ENCODE measurements at regions not wholly inside any gene's neighbourhood (a gene's known extent, or its start where the extent isn't known, plus 50 kb on each side); places are given as distances from the start of the nearest gene placed in this dataset.

DNA sequence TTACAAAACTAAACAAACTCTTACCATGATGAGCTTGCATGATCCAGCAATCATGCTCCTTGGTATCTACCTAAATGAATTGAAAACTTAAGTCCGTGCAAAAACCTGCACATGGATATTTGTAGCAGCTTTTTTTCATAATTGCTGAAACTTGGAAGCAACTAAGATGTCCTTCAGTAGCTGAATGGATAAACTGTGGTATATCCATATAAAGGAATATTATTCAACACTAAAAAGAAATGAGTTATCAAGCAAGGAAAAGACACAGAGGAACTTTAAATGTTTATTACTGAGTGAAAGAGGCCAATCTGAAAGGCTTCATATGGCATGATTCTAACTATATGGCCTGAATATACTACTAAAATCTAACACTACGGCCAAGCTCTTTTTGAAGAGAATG lies 139.1 kb upstream of the ZNF608 start:
- no peaks in the 10 kb centered on the region for H3K27me3 ChIP-seq (ENCODE audit: insufficient read depth, low read length)
- no peak overlapping the region for H2BK5ac ChIP-seq (ENCODE audit: low read depth, low read length, poor library complexity)
- no peak overlapping the region for H3K4me2 ChIP-seq (ENCODE audit: low read length)
- H3K4me3 ChIP-seq (ENCODE audit: low read depth, low read length), result no peak overlapping the region
- no peak overlapping the region for H3K18ac ChIP-seq (ENCODE audit: low read length)
- H4K12ac ChIP-seq (ENCODE audit: low read depth, low read length), result no peak overlapping the region
- no peaks in the 10 kb centered on the region for H3K79me2 ChIP-seq (ENCODE audit: control insufficient read depth, insufficient read depth, low read length, poor library complexity)
- no peak overlapping the region for H2AK5ac ChIP-seq (ENCODE audit: low read length)
- no peak overlapping the region for H3K14ac ChIP-seq (ENCODE audit: low read length)
- H2BK120ac ChIP-seq (ENCODE audit: insufficient read depth, low read length, poor library complexity), result no peak overlapping the region
- no peak overlapping the region for H3K4ac ChIP-seq (ENCODE audit: low read depth, low read length)
- H3K79me1 ChIP-seq (ENCODE audit: low read length), result no peaks in the 10 kb centered on the region
- H3K27ac ChIP-seq (ENCODE audit: low read depth, low read length), result no peak overlapping the region
- WGBS (ENCODE audit: extremely low coverage, insufficient coverage, insufficient read length), result no CpG with 5 or more reads among the region's 2 CpGs
- no peaks in the 10 kb centered on the region for H3K9me3 ChIP-seq (ENCODE audit: insufficient read depth, low read depth, low read length)
- H3K4me1 ChIP-seq (ENCODE audit: control insufficient read depth in 1 of 2, insufficient read depth in 2 of 2, low read length in 2 of 2), result peaks cover 0 to 6% of the 10 kb centered on the region in 2 experiments
- no peak overlapping the region for H4K91ac ChIP-seq (ENCODE audit: low read depth, low read length)
- H3K36me3 ChIP-seq (ENCODE audit: control insufficient read depth in 1 of 2, insufficient read depth in 2 of 2, low read length in 2 of 2), result no peaks in the 10 kb centered on the region
- DNase-seq, result no peak
- no peak overlapping the region for H3K23ac ChIP-seq (ENCODE audit: low read length)
- H2BK12ac ChIP-seq (ENCODE audit: low read length), result no peak overlapping the region
- no peak overlapping the region for H3K9ac ChIP-seq (ENCODE audit: low read length)
- H4K8ac ChIP-seq (ENCODE audit: low read depth, low read length), result no peak overlapping the region
- no peak overlapping the region for H2AFZ ChIP-seq (ENCODE audit: insufficient read depth, low read length, poor library complexity)

DNA sequence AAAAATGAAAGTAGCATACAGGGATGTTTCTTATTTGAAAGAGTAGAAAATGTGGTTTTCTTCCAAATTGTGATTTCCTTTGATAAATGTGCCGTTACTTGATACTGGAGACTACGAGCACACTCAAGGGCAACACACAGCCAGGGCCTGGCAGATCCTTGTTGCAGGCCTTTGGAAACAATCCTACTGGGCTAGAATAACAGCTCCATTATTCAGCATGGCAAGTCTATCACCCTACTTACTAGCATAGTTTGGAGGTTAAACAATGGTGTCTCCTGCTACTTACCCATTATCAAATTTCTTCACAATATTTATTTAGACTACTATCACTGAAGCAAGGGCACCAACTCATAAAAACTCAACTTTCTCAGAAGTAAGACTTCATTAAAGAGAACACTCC lies 140.8 kb upstream of the ZNF608 start:
- no peak for DNase-seq
- no peak overlapping the region for H3K14ac ChIP-seq (ENCODE audit: low read length)
- no peak overlapping the region for H3K27ac ChIP-seq (ENCODE audit: low read depth, low read length)
- no peak overlapping the region for H3K23ac ChIP-seq (ENCODE audit: low read length)
- H3K9me3 ChIP-seq (ENCODE audit: insufficient read depth, low read depth, low read length), result no peaks in the 10 kb centered on the region
- WGBS (ENCODE audit: extremely low coverage, insufficient coverage, insufficient read length), result no CpG with 5 or more reads among the region's 2 CpGs
- no peaks in the 10 kb centered on the region for H3K79me1 ChIP-seq (ENCODE audit: low read length)
- H3K36me3 ChIP-seq (ENCODE audit: control insufficient read depth in 1 of 2, insufficient read depth in 2 of 2, low read length in 2 of 2), result no peaks in the 10 kb centered on the region
- H3K4me2 ChIP-seq (ENCODE audit: low read length), result no peak overlapping the region
- no peak overlapping the region for H3K18ac ChIP-seq (ENCODE audit: low read length)
- H2BK12ac ChIP-seq (ENCODE audit: low read length), result no peak overlapping the region
- no peak overlapping the region for H4K12ac ChIP-seq (ENCODE audit: low read depth, low read length)
- H4K91ac ChIP-seq (ENCODE audit: low read depth, low read length), result no peak overlapping the region
- no peak overlapping the region for H2AK5ac ChIP-seq (ENCODE audit: low read length)
- no peak overlapping the region for H4K8ac ChIP-seq (ENCODE audit: low read depth, low read length)
- H3K4me1 ChIP-seq (ENCODE audit: control insufficient read depth in 1 of 2, insufficient read depth in 2 of 2, low read length in 2 of 2), result peaks cover 0 to 6% of the 10 kb centered on the region in 2 experiments
- no peak overlapping the region for H2BK120ac ChIP-seq (ENCODE audit: insufficient read depth, low read length, poor library complexity)
- H3K79me2 ChIP-seq (ENCODE audit: control insufficient read depth, insufficient read depth, low read length, poor library complexity), result no peaks in the 10 kb centered on the region
- H2BK5ac ChIP-seq (ENCODE audit: low read depth, low read length, poor library complexity), result no peak overlapping the region
- no peaks in the 10 kb centered on the region for H3K27me3 ChIP-seq (ENCODE audit: insufficient read depth, low read length)
- H3K4ac ChIP-seq (ENCODE audit: low read depth, low read length), result no peak overlapping the region
- no peak overlapping the region for H2AFZ ChIP-seq (ENCODE audit: insufficient read depth, low read length, poor library complexity)
- no peak overlapping the region for H3K4me3 ChIP-seq (ENCODE audit: low read depth, low read length)
- H3K9ac ChIP-seq (ENCODE audit: low read length), result no peak overlapping the region

GRCh38 chr5:124888050-124888506 lies 141.6 kb upstream of the ZNF608 start:
- H4K12ac ChIP-seq (ENCODE audit: low read depth, low read length), result no peak overlapping the region
- no peak overlapping the region for H4K8ac ChIP-seq (ENCODE audit: low read depth, low read length)
- H2AFZ ChIP-seq (ENCODE audit: insufficient read depth, low read length, poor library complexity), result no peak overlapping the region
- H3K9ac ChIP-seq (ENCODE audit: low read length), result no peak overlapping the region
- WGBS (ENCODE audit: extremely low coverage, insufficient coverage, insufficient read length), result no CpG with 5 or more reads among the region's 6 CpGs
- no peak overlapping the region for H3K27ac ChIP-seq (ENCODE audit: low read depth, low read length)
- no peak overlapping the region for H3K18ac ChIP-seq (ENCODE audit: low read length)
- no peaks in the 10 kb centered on the region for H3K79me1 ChIP-seq (ENCODE audit: low read length)
- no peak overlapping the region for H2BK120ac ChIP-seq (ENCODE audit: insufficient read depth, low read length, poor library complexity)
- H3K27me3 ChIP-seq (ENCODE audit: insufficient read depth, low read length), result no peaks in the 10 kb centered on the region
- no peak overlapping the region for H3K23ac ChIP-seq (ENCODE audit: low read length)
- H3K4me2 ChIP-seq (ENCODE audit: low read length), result no peak overlapping the region
- no peak overlapping the region for H3K14ac ChIP-seq (ENCODE audit: low read length)
- no peak overlapping the region for H3K4me3 ChIP-seq (ENCODE audit: low read depth, low read length)
- no peak overlapping the region for H2BK12ac ChIP-seq (ENCODE audit: low read length)
- peaks cover under 1% of the 10 kb centered on the region for H3K9me3 ChIP-seq (ENCODE audit: insufficient read depth, low read depth, low read length)
- no peaks in the 10 kb centered on the region for H3K36me3 ChIP-seq (ENCODE audit: control insufficient read depth in 1 of 2, insufficient read depth in 2 of 2, low read length in 2 of 2)
- H3K4me1 ChIP-seq (ENCODE audit: control insufficient read depth in 1 of 2, insufficient read depth in 2 of 2, low read length in 2 of 2), result peaks cover 0 to 6% of the 10 kb centered on the region in 2 experiments
- DNase-seq, result no peak
- H4K91ac ChIP-seq (ENCODE audit: low read depth, low read length), result no peak overlapping the region
- H2AK5ac ChIP-seq (ENCODE audit: low read length), result no peak overlapping the region
- H2BK5ac ChIP-seq (ENCODE audit: low read depth, low read length, poor library complexity), result no peak overlapping the region
- H3K79me2 ChIP-seq (ENCODE audit: control insufficient read depth, insufficient read depth, low read length, poor library complexity), result no peaks in the 10 kb centered on the region
- no peak overlapping the region for H3K4ac ChIP-seq (ENCODE audit: low read depth, low read length)

DNA sequence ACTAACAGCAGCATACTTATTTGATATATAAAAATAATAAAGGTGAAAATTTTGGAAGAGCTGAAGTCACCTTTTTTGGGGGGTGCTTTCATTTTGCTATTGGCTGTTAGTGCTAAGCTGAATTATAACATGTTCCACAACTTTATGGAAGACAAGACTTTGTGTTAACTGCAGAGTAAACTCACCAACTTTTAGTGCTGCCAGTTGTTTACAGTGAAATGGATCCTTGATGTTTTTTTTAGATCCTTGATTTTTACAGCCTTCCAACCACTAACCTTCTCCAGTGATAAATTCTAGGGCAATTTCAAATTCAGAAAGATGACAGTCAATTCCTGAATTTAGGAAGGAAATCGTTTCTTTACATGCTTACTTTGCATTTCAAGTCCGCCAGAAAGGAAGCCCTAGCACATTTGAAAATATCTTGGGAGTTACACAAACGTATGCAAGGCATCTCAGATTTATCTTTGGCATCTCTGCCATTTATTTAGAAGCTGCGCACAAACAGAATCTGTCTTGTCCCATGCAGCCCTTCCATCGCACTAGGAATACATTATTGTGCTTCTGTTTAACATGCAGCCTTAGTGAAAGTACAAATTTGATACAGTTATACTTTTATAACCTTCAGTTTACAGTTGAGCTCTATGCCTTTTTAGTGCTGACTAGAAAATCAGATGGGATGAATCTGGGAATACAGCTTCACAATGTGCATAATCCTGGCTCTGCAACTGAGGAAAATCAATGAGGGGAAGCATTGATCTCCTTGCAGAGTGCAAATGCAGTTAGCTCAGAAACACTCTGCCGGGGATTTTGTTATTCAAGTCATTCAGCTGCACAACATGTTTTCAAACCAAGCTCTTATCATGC lies 142.4 kb upstream of the ZNF608 start:
- no peak overlapping the region for H2AK5ac ChIP-seq (ENCODE audit: low read length)
- no peak overlapping the region for H3K27ac ChIP-seq (ENCODE audit: low read depth, low read length)
- no peak overlapping the region for H3K9ac ChIP-seq (ENCODE audit: low read length)
- H4K8ac ChIP-seq (ENCODE audit: low read depth, low read length), result no peak overlapping the region
- H3K79me1 ChIP-seq (ENCODE audit: low read length), result no peaks in the 10 kb centered on the region
- no peak overlapping the region for H3K4ac ChIP-seq (ENCODE audit: low read depth, low read length)
- no peaks in the 10 kb centered on the region for H3K79me2 ChIP-seq (ENCODE audit: control insufficient read depth, insufficient read depth, low read length, poor library complexity)
- no peak overlapping the region for H2BK12ac ChIP-seq (ENCODE audit: low read length)
- no peak overlapping the region for H2BK5ac ChIP-seq (ENCODE audit: low read depth, low read length, poor library complexity)
- WGBS (ENCODE audit: extremely low coverage, insufficient coverage, insufficient read length), result no CpG with 5 or more reads among the region's 6 CpGs
- no peaks in the 10 kb centered on the region for H3K36me3 ChIP-seq (ENCODE audit: control insufficient read depth in 1 of 2, insufficient read depth in 2 of 2, low read length in 2 of 2)
- H3K4me1 ChIP-seq (ENCODE audit: control insufficient read depth in 1 of 2, insufficient read depth in 2 of 2, low read length in 2 of 2), result peaks cover 0 to 6% of the 10 kb centered on the region in 2 experiments
- no peak overlapping the region for H3K4me2 ChIP-seq (ENCODE audit: low read length)
- no peak overlapping the region for H3K23ac ChIP-seq (ENCODE audit: low read length)
- H2BK120ac ChIP-seq (ENCODE audit: insufficient read depth, low read length, poor library complexity), result no peak overlapping the region
- no peak overlapping the region for H3K4me3 ChIP-seq (ENCODE audit: low read depth, low read length)
- no peak overlapping the region for H3K14ac ChIP-seq (ENCODE audit: low read length)
- H3K27me3 ChIP-seq (ENCODE audit: insufficient read depth, low read length), result no peaks in the 10 kb centered on the region
- peaks cover 2% of the 10 kb centered on the region for H3K9me3 ChIP-seq (ENCODE audit: insufficient read depth, low read depth, low read length)
- peak in 1 of 2 donors; percentile 58 for DNase-seq
- no peak overlapping the region for H4K91ac ChIP-seq (ENCODE audit: low read depth, low read length)
- no peak overlapping the region for H3K18ac ChIP-seq (ENCODE audit: low read length)
- no peak overlapping the region for H2AFZ ChIP-seq (ENCODE audit: insufficient read depth, low read length, poor library complexity)
- no peak overlapping the region for H4K12ac ChIP-seq (ENCODE audit: low read depth, low read length)
